NB4 (cell line): ENCODE measurements at regions not wholly inside any gene's neighbourhood (a gene's known extent, or its start where the extent isn't known, plus 50 kb on each side); places are given as distances from the start of the nearest gene placed in this dataset.

Experiments used
- CTCF ChIP-seq: IDR thresholded peaks from one replicate; pipeline ENCODE4 v1.5.1; 2012; ENCODE audit warnings: low read depth, low read length
- MYC ChIP-seq: IDR thresholded peaks from 2 replicates; pipeline ENCODE4 v1.6.1; 2011; ENCODE audit warnings: low read depth, low read length
- POLR2A ChIP-seq: IDR thresholded peaks from 2 replicates; pipeline ENCODE4 v1.6.1; 2011; ENCODE audit warnings: mild to moderate bottlenecking; ENCODE audit not compliant: insufficient read length; ENCODE audit errors: extremely low read depth

GRCh38 chr1:22329148-22329515 is 122.5 kb upstream of the ZBTB40 start:
- TF ChIP-seq POLR2A (no peak), CTCF (no peak), MYC (no peak)
